Left colon (tissue), 2 donors: ENCODE measurements at regions not wholly inside any gene's neighbourhood (a gene's known extent, or its start where the extent isn't known, plus 50 kb on each side); places are given as distances from the start of the nearest gene placed in this dataset.

Experiments
- ATAC-seq: fragments of 200-7000 bp; cut with Tn5 transposase; one replicate; pipeline ENCODE4 v1.9.1; 2020; ENCODE audit warnings: mild to moderate bottlenecking, moderate library complexity
- DNase-seq, 2 donors: peaks; one replicate each; pipeline ENCODE4 v3.0.0-alpha.2; 2020
- intact Hi-C, 2 donors: fragments of 100-400 bp; cut with DNase I in 1 of 2; cut with micrococcal nuclease in 1 of 2; formaldehyde crosslinking; loops; one replicate each; pipeline versions ENCODE4 v1.11.2 to v1.14.0; 2022; cut with DNase I, micrococcal nuclease
- donor health status: DM: no; HTN: no; CAD: no.
- donor health status: DM: yes; HTN: yes; CAD: no.

- no peak for ATAC-seq
- intact Hi-C loops = no loop called here
These were observed 335.6 kb downstream of the PRL start for GRCh38 chr6:21961226-21961625.

GRCh38 chr6:21965016-21965415, 331.8 kb downstream of the PRL start:
- no peak for DNase-seq
- ATAC-seq = no peak
- intact Hi-C loops = no loop called here

More at GRCh38 chr6:21961226-21961625, 335.6 kb downstream of the PRL start:
- no peak for DNase-seq

- ATAC-seq (no peak), DNase-seq (no peak)
- intact Hi-C loops = no loop called here
These were observed 330.8 kb downstream of the PRL start for GRCh38 chr6:21965953-21966539.

DNA sequence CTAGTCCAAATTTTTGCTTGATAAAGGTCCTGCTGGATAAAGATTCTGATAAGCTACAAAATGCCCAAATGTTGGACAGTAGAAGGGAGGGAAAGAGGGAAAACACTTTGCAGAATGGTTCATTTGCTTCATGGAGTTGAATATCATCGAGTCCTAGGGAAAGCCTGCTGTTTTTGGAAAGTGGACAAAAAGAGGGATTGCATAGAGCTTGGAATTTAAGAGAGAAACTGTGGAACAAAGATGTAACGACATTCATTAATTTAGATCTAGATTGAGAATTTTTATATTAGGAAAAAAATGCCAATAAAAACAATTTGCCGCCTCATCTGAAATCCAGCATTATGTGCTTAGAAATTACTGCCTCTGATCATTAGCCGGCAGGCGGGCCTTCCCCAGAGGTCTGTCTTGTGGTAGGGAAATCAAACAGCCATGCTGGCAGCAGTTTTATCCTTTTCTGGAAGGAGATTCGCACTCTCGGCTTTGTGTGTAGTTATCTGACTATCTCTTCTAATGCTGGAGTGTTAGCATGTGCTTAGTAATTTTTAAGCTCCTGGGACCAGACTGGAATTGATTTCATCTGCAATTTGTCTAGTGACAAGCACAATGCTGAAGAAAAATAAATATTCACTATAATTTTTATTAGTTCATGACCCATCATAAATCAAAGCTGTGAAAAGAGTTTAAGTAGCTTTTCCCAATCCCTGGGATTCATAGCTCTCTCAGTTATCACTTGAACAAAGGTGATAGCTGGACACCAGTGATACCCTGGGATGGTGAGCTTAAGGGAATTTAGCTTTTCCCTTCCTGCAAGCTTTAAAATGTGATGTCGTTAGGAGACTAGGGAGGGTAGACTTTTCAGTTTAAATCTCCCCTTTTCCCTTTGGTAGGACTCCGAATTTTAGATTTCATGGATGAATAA, 329.5 kb downstream of the PRL start:
- ATAC-seq = no peak
- intact Hi-C loops = no loop called here
- no peak for DNase-seq

- intact Hi-C loops = no loop called here
- no peak for ATAC-seq
- no peak for DNase-seq
These were observed 328.4 kb downstream of the PRL start for GRCh38 chr6:21968411-21968810.

GRCh38 chr6:21969192-21969591, 327.6 kb downstream of the PRL start:
- ATAC-seq = no peak
- no peak for DNase-seq
- intact Hi-C loops = no loop called here

DNA sequence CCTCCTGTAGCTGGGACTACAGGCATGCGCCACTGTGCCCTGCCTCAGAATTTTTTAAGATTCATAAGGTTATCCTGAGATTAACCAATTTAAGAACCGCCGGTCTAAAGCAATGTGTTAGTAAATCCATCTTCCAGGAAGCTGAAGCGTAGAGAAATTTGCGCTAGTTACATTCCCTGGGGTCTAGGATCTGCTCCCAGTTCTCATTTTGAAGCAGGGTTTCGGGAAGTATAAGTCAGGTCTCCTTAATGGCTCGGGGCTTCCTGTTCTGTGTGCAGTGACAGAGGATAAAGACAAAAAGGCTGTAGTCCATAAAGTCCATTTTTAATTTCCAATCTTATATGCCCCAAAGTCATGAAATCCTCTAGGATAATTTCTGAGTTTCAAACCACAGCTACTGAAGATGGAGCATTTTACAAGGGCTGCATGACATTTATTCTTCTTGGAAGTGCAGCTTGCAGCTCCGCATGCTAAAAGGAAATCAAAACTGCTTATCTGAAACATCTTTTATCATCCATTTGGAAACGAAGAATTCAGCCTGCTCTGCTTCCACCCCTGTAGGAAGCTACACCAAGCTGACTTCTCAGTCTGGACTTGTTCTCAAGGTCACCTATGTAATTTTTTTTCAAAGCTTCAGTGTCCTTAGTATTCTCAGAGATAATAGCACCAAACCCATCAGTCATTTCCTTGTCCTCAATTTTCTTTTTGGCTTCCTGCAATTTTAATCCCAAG, 326.1 kb downstream of the PRL start:
- intact Hi-C loops = no loop called here
- ATAC-seq (no peak), DNase-seq (no peak)

DNA sequence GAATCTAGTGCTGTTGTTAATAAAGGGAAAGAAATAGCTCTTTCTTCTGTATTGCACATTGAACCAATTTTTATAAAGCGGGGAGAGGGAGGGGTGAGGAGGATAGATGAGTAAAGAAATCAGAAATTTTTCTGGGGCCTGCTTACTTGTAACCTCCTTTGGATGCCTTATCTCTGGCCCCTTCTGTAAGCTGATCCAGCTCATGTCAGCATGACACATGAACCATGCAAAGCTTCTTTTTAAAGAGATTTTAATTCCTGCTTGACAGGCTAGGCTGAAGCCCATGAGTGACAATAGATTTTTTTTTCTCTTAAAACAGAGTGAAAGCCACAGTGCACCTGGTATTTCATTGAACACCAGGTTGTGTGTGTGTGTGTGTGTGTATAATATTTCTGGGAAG, 325.3 kb downstream of the PRL start:
- intact Hi-C loops = no loop called here
- no peak for ATAC-seq

GRCh38 chr6:21972516-21972915, 324.3 kb downstream of the PRL start:
- intact Hi-C loops = no loop called here
- DNase-seq (no peak), ATAC-seq (no peak)

More for the DNA sequence above, 325.3 kb downstream of the PRL start:
- no peak for DNase-seq

DNA sequence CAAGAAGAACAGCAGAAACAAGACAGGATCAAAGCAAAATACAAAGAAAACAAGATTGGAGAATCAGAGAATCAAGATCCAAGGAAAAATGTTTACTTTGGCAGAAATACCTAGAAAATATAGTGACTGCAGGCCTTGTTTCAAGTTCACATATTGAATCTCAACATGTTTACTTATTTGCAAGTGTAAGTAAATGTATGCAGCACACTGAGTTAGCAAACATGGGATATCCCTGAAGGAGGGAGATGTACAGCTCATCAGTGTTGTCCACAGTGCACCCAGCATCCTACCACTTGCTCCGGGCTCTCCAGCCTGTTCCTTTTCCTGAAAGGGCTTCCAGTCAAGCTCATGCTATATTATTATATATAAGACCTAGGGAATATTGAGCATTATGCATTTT, 319.5 kb downstream of the PRL start:
- intact Hi-C loops = no loop called here
- no peak for DNase-seq
- ATAC-seq = no peak

DNA sequence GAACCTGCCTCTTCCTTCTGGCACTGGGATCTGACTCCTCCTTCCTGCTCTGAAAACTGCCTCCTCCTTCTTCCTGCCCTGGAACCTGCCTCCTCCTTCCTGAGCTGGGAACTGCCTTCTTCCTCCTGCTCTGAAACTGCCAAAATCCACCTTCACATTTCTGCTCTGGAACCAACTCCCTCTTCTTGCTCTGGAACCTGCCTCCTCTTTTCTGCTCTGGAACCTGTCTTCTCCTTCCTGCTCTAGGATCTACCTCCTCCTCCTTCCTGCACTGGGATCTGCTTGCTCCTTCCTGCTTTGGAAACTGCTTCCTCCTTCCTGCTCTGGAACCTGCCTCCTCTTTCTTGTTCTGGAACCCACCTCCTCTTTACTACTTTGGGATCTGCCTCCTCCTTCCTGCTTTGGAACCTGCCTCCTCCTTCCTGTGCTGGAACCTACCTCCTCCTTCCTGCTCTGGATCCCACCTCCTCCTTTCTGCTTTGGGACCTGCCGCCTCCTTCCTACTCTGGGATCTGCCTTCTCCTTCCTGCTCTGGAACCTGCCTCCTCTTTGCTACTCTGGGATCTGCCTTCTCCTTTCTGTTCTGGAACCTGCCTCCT, 315.5 kb downstream of the PRL start:
- peak; percentile 26 for ATAC-seq
- intact Hi-C loops = no loop called here
- no peak for DNase-seq

GRCh38 chr6:21984135-21984534, 312.7 kb downstream of the PRL start:
- ATAC-seq = no peak
- no peak for DNase-seq
- intact Hi-C loops = no loop called here

DNA sequence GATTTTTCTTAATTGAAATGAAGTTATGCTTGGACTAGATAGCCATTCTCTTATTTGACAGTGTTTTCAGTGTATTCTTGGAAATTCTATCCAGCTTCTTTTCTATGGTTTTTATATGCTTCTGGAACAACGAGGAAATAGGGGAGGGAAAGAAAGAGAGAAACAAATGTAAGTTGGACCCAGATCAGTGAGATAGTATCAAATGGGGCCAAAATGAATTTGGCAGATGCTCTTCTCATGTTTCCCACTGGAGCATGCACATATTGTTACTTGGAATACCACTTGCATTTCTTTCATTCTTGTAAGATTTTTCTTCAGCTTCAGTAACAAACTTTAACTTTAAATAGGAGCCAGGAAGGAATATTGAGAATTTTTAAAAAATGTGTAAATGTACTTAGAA, 312.3 kb downstream of the PRL start:
- intact Hi-C loops = no loop called here
- ATAC-seq (no peak), DNase-seq (no peak)

DNA sequence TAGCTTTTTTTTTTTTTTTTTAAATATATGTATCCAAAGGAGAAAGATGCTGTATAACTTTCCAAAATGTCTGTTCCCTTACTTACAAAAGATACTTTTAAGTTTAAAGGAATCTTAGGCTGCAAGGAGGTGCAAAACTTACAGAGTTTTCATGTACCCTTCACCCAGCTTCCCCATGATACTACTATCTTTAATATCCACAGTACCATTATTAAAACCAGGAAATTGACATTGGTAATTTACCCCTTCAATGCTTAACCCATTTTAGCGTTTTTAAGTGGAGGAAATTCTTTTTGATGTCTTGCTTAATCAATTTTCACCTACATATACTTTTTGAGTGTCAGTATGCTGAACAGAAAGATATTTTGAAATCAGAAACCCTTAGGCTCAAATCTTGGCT, 310.9 kb downstream of the PRL start:
- ATAC-seq (no peak), DNase-seq (no peak)
- intact Hi-C loops = no loop called here

GRCh38 chr6:21986703-21987102, 310.1 kb downstream of the PRL start:
- ATAC-seq (no peak), DNase-seq (no peak)
- intact Hi-C loops = no loop called here

- intact Hi-C loops = no loop called here
- ATAC-seq = peak; percentile 100
- DNase-seq = peak; percentile 63 to 80
These were observed 309.3 kb downstream of the PRL start for GRCh38 chr6:21987501-21987957.

DNA sequence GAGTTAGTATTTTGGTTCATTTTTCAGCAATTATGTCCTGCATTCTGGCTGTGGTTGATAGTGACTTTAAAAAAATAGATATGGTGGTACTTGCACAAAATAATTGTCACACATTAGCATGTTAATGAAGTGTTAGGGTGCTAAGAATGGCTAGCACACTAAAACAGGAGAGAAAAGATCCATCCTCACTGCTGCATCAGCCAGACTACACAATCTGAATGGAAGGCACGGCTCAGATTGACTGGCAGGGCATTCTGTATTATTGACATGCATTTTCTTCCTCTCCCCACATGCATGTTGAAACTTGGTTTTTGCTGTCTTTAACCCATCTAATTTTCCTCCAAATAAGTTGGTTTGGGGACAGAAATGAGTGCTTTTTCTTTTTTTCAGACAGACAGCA, 306.3 kb downstream of the PRL start:
- DNase-seq (no peak), ATAC-seq (no peak)
- intact Hi-C loops = no loop called here

- ATAC-seq (no peak), DNase-seq (no peak)
- intact Hi-C loops = no loop called here
These were observed 304.5 kb downstream of the PRL start for GRCh38 chr6:21992178-21992967.

- intact Hi-C loops = no loop called here
- DNase-seq (no peak), ATAC-seq (no peak)
These were observed 303.0 kb downstream of the PRL start for GRCh38 chr6:21993841-21994240.
